ENCODE measurements at regions not wholly inside any gene's neighbourhood (a gene's known extent, or its start where the extent isn't known, plus 50 kb on each side); places are given as distances from the start of the nearest gene placed in this dataset.

GRCh38 chr9:31388660-31389059 is 995.8 kb upstream of the ACO1 start:
- TF ChIP-seq CTCF (conservative IDR thresholded peaks at IDR 0.05; ENCODE audit: low read length): no peak
- no peak for TF ChIP-seq EZH2phosphoT487 (IDR thresholded peaks at IDR 0.05; ENCODE audit: borderline replicate concordance)

All from Loucy (cell line).